IgD-negative memory B cell (primary cell): ENCODE measurements at regions not wholly inside any gene's neighbourhood (a gene's known extent, or its start where the extent isn't known, plus 50 kb on each side); places are given as distances from the start of the nearest gene placed in this dataset.

Experiments
- H3K27ac Mint-ChIP-seq, 3 donors: one replicate each; pipeline ENCODE4 v1.8.0; 2020 to 2022; ENCODE audit warnings: mild to moderate bottlenecking in 3 of 3, mixed read lengths in 3 of 3, moderate library complexity in 1 of 3
- H3K27me3 Mint-ChIP-seq: one replicate; pipeline ENCODE4 v1.8.0; 2021; ENCODE audit warnings: mixed read lengths
- H3K36me3 Mint-ChIP-seq: one replicate; pipeline ENCODE4 v1.8.0; 2020; ENCODE audit warnings: mild to moderate bottlenecking, mixed read lengths
- H3K4me1 Mint-ChIP-seq, 3 donors: one replicate each; pipeline ENCODE4 v1.8.0; 2020 to 2022; ENCODE audit warnings: mixed read lengths in 3 of 3, mild to moderate bottlenecking in 1 of 3
- H3K4me3 Mint-ChIP-seq, 4 donors: one replicate each; pipeline ENCODE4 v1.8.0; 2020 to 2022; ENCODE audit warnings: mild to moderate bottlenecking in 4 of 4, mixed read lengths in 4 of 4, moderate library complexity in 3 of 4
- H3K9me3 Mint-ChIP-seq, 3 donors: one replicate each; pipeline ENCODE4 v1.8.0; 2020 to 2021; ENCODE audit warnings: mixed read lengths in 3 of 3, mild to moderate bottlenecking in 1 of 3

DNA sequence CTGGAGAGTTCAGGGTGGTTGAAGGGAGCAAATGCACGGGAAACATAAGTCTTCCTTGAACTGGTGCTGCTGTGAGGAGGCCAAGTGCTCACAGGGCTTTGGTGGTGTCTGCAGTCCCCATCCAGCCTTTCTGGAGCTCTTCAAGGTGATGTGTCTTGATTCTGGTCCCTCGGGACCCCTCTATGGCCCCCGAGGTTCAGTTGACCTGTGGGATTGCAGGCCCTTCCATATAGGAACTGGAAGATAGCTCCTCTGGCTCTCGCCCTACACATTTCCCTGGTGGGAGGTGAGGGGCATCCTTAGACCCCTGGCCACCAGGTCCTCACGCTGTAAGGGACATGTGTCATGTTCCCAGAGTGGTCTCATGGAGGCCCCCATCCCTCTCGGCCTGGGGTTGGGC is 191.8 kb downstream of the GADD45G start:
- Mint-ChIP-seq H3K27ac (peak overlapping the region in 1 of 3 donors; percentile 74), H3K27me3 (peaks cover 1% of the 10 kb centered on the region)

DNA sequence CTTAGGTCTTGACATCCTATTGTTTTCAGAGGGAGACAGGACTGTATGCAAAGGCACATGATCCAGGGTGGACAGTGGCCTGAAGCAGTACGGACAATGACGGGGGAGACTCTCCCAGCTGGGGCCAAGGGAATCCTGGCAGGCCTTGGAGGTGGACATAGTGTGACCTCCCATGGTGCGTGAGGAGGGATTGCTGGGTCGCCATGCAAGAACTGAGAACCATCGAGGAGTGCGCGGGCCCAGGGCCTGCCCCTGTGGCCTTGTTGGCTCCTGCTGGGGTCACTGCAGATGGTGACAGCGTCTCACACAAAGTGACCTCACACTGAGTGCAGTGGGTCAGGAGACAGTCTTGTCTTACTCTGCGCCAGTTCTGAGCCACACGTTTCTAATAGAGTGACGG is 192.4 kb downstream of the GADD45G start:
- Mint-ChIP-seq H3K27ac (no peak overlapping the region), H3K4me1 (no peaks in the 10 kb centered on the region), H3K36me3 (no peaks in the 10 kb centered on the region), H3K27me3 (peaks cover 4% of the 10 kb centered on the region), H3K9me3 (no peaks in the 10 kb centered on the region), H3K4me3 (no peak overlapping the region)

More for the DNA sequence above, 191.8 kb downstream of the GADD45G start:
- H3K4me1 Mint-ChIP-seq, result no peaks in the 10 kb centered on the region
- no peaks in the 10 kb centered on the region for H3K36me3 Mint-ChIP-seq
- H3K9me3 Mint-ChIP-seq, result no peaks in the 10 kb centered on the region
- H3K4me3 Mint-ChIP-seq, result no peak overlapping the region

DNA sequence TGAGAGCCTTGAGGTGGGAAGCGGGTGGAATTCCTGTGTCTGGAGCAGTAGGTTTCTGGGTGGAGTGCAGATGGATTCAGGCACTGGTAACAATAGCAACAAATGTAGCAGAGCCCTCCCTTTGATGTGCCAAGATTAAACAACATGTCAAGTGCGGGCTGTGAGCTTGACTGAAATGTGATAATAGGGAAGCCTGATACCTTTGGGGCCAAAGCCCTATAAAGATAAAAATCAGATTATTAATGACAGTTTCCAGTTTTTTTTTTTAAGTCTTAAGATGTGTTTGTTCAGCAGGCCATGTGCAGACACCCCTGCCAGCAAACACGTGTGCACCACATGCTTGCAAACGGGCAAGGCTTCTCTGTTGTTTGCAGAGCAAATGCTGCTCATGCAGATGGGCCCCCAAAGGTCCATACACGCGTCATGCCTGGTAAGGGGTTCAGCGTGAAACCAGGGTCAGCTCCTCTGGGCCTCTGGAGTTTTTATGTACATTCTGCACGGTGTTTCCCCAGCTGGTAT is 193.2 kb downstream of the GADD45G start:
- no peak overlapping the region for H3K27ac Mint-ChIP-seq
- peaks cover 4% of the 10 kb centered on the region for H3K27me3 Mint-ChIP-seq
- H3K4me1 Mint-ChIP-seq, result no peaks in the 10 kb centered on the region
- no peaks in the 10 kb centered on the region for H3K36me3 Mint-ChIP-seq
- H3K4me3 Mint-ChIP-seq, result no peak overlapping the region
- H3K9me3 Mint-ChIP-seq, result no peaks in the 10 kb centered on the region

DNA sequence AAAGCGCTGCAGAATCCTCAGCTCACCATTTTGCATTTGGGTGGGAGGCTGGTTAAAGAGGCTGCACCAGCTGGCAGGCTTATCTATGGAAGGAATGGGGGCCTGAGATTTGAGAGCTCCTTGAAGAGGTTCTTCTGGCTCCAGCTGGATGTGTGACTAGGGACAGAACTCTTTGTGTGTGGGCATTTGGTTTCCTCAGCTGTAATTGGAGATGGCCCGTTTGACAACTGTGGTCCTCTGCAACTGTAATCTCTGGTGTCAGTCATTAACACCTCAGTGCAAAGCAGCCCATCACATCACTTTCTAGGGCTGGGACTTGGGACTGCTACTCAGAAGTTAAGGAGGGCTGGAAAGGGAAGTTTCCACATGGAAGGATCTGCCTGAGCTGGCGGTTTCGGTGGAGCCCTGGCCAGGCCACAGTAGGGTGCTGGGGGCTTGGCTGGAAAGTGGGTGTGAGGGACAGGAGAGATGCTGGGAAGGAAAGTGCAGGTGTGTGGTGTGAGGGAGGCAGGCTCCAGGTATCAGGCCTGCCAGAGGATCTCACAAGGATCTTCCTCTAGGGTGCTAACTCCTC is 193.8 kb downstream of the GADD45G start:
- no peaks in the 10 kb centered on the region for H3K4me1 Mint-ChIP-seq

DNA sequence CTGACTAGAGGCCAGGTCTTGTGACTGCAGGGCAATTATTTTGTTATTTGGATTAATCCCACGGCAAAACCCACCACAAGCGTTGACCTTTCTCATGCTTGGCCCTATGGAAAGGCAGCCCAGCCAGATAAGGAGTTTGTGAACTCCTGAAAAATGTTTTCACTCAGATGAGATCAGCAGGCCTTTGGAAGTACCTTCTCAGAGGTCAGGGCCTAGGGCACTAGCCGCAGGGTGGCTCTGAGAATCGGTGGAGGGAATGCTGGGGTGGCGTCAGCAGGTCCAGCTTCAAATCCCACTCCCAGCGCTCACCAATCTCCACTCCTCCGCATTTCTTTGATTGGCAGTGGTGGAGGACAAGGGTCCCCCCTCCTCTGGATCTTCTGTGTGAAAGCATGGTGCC is 194.4 kb downstream of the GADD45G start:
- Mint-ChIP-seq H3K27ac (no peak overlapping the region), H3K27me3 (peaks cover 4% of the 10 kb centered on the region), H3K4me1 (no peaks in the 10 kb centered on the region), H3K4me3 (no peak overlapping the region), H3K36me3 (no peaks in the 10 kb centered on the region), H3K9me3 (no peaks in the 10 kb centered on the region)

More for the DNA sequence above, 193.8 kb downstream of the GADD45G start:
- peaks cover 4% of the 10 kb centered on the region for H3K27me3 Mint-ChIP-seq
- H3K4me3 Mint-ChIP-seq, result no peak overlapping the region
- no peaks in the 10 kb centered on the region for H3K9me3 Mint-ChIP-seq
- H3K27ac Mint-ChIP-seq, result no peak overlapping the region
- H3K36me3 Mint-ChIP-seq, result no peaks in the 10 kb centered on the region

DNA sequence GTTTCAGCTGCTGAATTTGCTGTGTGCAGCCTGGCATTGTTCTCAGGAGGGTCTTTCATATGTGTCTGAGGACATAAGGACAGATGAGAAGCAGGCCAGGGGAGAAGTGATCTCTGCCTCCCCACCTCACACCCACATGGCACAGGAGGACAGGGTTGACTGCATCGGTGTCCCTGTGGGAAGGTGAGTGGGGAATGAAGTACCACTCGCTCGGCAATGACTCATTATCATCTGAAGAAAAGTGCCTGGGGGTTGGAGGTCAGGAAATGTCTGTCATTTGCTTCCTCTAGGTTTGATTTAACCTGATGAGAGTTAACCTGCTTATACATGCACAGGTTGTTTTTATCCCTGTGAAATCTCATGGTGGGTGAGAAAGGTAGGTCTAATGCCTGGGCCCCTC is 195.0 kb downstream of the GADD45G start:
- no peaks in the 10 kb centered on the region for H3K4me1 Mint-ChIP-seq
- H3K9me3 Mint-ChIP-seq, result no peaks in the 10 kb centered on the region
- H3K27ac Mint-ChIP-seq, result no peak overlapping the region
- no peaks in the 10 kb centered on the region for H3K36me3 Mint-ChIP-seq
- H3K27me3 Mint-ChIP-seq, result peaks cover 4% of the 10 kb centered on the region
- no peak overlapping the region for H3K4me3 Mint-ChIP-seq

DNA sequence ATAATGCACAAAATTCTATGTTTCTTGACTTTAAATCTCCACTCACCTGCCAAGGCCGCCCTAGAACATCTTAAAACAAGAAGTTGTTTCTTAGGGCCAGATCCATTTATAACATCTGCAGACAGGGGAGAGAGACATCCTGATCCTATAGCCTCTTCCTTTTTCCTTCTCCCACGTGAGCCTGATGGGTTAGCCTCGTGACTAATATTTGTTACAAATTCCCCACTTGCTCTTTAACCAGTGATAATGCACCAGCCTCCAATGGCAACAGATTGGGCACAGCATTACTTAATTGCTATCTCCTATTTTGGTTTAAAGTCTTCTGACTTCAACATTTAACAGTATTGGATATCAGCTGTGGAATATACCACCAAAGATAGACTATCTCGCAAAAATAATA is 196.5 kb downstream of the GADD45G start:
- peaks cover 2% of the 10 kb centered on the region for H3K36me3 Mint-ChIP-seq
- no peak overlapping the region for H3K4me3 Mint-ChIP-seq
- no peaks in the 10 kb centered on the region for H3K9me3 Mint-ChIP-seq
- no peak overlapping the region for H3K27ac Mint-ChIP-seq
- H3K4me1 Mint-ChIP-seq, result no peaks in the 10 kb centered on the region
- H3K27me3 Mint-ChIP-seq, result peaks cover 4% of the 10 kb centered on the region

DNA sequence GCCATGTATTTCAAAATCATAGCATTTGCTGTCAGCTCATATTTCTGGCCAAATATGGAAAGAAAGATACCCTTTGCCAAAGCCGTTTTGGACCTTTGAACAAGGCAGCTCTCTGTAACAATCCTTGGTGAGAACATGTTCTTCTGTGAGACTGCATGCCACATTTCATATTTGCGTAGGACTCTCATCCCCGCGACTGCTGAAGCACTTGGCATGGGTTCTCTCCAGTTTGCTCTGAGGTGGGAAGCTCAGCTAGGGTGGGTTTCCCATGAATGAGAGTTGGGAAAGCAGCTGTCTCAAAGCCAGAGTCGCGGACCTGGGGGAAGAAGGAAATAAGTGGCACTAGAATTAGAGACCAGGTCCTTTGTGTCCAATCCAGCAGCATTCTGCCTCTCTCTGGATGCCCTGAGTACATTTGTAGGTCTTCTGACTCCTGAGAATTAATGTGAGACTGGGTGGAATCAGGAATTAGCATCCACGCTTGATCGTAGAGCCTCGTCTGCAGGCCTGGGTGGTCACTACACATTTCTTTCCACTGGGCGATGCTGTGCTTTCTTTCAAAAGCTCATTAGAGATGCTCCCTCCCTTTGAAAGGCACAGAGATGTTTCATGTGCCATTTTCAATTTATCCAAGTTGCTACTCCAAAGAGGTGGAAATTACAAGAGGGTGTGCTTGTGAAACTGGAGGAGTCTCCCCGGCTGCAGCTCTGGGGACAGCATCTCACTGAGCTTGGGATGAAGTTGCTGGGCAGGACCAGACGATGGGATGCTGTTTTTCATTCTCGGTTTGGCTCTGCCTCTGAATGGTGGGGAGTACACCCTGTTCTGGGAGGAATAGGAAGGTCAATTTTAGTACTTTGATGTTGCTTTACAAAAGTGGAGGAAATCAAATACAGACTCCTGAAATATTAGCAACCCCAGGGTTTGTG is 197.2 kb downstream of the GADD45G start:
- H3K27ac Mint-ChIP-seq, result no peak overlapping the region
- H3K27me3 Mint-ChIP-seq, result peaks cover 4% of the 10 kb centered on the region
- no peak overlapping the region for H3K4me3 Mint-ChIP-seq
- peaks cover 2% of the 10 kb centered on the region for H3K36me3 Mint-ChIP-seq
- no peaks in the 10 kb centered on the region for H3K9me3 Mint-ChIP-seq
- H3K4me1 Mint-ChIP-seq, result no peaks in the 10 kb centered on the region

DNA sequence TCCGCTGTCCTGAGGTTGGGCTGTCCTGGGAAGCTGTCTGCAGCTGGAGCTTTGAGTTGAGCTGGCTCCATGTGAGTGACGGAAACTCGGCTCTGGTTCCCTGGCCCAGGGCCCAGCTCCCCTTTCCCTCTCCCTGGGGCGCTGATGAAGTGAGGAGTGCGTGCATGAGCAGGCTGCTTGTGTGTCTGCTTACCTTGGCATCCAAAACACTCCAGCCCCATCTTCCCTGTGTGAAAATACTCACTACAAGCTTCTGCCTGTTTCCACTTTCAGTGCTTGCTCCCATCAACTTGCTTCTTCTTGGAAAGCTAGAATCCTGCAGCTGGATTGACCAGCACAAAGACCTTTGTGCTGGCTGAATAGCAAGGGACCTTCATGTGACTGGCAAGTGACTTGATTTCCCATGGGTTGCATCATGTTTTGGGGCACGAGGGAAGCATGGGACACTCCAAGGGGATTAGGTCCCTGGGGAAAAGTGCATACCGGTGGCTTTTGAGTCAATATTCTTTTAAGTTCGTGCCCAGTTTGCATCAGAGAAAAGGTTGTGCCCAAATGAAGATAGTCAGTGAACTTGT is 198.1 kb downstream of the GADD45G start:
- H3K36me3 Mint-ChIP-seq, result peaks cover 2% of the 10 kb centered on the region
- H3K9me3 Mint-ChIP-seq, result no peaks in the 10 kb centered on the region
- H3K27ac Mint-ChIP-seq, result no peak overlapping the region
- H3K4me3 Mint-ChIP-seq, result no peak overlapping the region
- H3K4me1 Mint-ChIP-seq, result no peaks in the 10 kb centered on the region
- peaks cover 4% of the 10 kb centered on the region for H3K27me3 Mint-ChIP-seq

DNA sequence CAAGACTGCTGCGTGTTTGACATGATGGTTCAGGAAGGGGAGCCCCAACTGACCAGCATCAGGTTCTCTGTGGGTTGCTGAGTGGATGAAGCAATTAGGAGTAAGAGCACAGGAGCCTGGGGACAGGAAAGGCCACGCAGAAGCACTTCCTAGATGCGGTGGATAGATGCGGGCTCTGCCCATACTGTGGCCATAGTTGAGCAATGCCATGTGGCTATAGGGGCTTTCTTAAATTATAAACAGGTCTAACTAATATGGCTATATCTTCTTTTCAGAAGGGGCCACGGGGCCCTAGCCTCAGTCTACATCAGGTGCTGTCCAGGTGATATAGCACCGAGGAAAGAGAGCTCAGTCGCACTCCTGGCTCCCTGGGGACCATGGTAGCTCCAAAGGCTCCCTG is 198.6 kb downstream of the GADD45G start:
- H3K36me3 Mint-ChIP-seq, result peaks cover 2% of the 10 kb centered on the region
- H3K9me3 Mint-ChIP-seq, result no peaks in the 10 kb centered on the region
- peaks cover 4% of the 10 kb centered on the region for H3K27me3 Mint-ChIP-seq
- H3K4me3 Mint-ChIP-seq, result no peak overlapping the region
- no peaks in the 10 kb centered on the region for H3K4me1 Mint-ChIP-seq
- no peak overlapping the region for H3K27ac Mint-ChIP-seq

DNA sequence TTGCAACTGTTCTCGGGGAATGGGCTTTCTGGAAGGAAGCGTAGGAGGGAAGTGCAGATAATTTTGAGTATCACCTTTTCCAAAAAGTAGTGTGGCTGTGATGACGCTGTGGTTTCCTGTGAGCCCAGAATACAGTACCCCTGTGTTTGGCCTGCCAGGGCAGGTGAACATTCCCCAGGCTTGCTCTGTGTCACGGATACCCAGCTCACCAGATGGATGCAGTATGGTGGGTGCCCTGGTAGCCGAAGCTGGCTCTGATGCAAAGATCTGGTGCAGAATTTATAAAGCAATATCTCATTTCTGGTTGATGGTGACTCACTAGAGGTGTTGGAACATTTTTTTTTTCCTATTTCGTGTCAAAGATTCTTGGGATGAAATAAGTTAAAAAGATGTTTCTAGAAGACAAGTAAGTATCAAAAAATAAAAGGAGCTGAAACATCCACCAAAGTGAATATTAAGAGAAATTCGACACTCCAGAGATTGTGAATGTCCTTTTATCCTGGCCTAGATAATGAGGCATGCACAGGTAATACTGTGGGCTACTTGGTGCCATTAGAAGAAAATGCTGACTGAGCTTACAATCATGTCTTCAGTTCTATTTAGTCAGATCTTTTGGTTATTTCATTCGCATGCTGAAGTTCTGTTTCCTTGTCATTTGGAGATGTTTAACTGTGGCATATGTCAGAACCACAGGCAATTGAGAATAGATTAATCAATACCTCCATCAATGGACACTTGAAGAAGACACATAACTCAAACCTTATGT is 200.1 kb downstream of the GADD45G start:
- peaks cover 4% of the 10 kb centered on the region for H3K27me3 Mint-ChIP-seq
- no peaks in the 10 kb centered on the region for H3K4me1 Mint-ChIP-seq
- H3K4me3 Mint-ChIP-seq, result no peak overlapping the region
- peaks cover 2% of the 10 kb centered on the region for H3K36me3 Mint-ChIP-seq
- H3K9me3 Mint-ChIP-seq, result no peaks in the 10 kb centered on the region
- no peak overlapping the region for H3K27ac Mint-ChIP-seq

DNA sequence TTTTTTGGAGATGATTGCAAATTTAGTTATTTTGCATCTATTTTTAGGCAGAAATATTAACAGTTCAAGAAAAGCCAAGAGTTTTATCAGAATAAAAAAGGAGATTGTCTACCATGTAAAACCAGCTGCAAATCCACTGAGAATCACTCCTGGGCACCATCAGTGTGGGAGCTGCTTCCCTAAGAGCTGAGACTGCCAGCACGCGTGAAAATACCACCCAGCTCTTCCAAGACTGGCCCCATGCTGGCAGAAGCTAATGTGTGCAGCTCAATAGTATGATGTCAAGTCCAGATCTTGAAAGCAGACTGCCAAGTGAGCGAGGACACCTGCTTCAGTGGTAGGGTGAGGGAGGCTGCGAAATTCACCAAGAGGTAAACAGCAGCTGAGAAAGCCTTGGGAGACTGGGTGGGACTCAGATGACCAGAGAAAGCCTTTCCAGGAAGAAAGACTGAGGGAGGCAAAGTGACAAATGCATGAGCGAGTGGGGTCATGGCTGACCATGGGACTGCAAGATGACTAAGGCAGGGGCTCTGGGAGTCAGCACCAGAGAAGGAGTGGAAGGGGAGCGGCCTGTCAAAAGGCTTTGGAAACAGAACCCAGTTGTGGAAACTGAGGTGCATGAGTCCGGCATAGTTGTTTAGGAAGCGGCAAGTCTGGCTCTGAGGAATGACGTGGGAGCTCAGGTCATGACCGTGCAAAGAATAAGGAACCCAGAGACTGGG is 200.9 kb downstream of the GADD45G start:
- Mint-ChIP-seq H3K4me1 (no peaks in the 10 kb centered on the region), H3K27me3 (peaks cover 4% of the 10 kb centered on the region), H3K9me3 (no peaks in the 10 kb centered on the region), H3K36me3 (peaks cover 2% of the 10 kb centered on the region), H3K27ac (no peak overlapping the region), H3K4me3 (no peak overlapping the region)

DNA sequence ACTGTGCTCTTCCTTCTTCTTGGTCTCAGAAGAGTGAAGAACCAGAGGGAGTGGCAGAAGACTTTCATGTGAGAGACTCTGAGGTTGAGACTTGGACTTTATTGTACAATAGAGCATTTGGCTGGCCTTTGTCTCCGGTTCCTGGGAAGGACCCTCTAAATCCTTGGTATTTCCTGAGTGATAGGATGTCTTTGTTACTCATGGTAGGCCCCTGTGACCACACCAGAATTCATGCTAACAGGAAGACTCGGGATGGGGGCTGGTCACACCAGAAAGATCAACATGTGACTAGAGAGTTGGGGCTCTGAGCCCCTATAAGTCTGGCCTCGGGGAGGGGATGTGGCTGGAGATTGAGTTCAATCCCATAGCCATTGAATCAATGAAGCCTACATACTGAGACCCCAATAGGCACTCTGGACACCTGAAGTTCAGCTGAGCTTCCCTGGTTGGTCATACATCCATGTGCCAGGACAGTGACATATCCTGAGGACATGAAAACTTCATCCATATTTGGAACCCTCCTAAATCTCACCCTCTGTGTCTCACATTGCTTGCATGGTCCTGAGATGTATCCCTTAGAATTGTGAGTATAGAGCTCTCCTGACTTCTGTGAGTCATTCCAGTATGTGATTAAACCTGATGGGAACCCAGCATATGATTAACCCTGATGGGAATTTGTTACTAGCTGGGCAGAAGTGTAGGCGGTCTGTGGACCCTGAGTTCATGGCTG is 201.7 kb downstream of the GADD45G start:
- Mint-ChIP-seq H3K36me3 (peaks cover 2% of the 10 kb centered on the region), H3K4me1 (no peaks in the 10 kb centered on the region), H3K9me3 (no peaks in the 10 kb centered on the region), H3K27me3 (peaks cover 3% of the 10 kb centered on the region), H3K27ac (no peak overlapping the region), H3K4me3 (no peak overlapping the region)

DNA sequence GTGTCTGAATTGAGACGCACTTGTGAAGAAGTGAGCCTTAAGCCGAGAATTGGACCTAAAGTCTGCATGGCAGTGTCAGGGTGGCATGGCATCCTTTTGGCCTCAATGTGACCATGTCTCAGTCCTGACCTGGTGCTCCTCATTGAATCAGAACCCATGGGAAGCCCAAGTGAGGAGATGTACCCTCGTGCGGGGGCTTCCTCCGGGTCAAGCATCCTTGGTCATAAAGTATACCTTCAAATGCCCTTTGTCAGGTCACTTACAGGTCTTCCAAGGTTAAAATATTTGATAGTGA is 202.2 kb downstream of the GADD45G start:
- no peak overlapping the region for H3K27ac Mint-ChIP-seq
- H3K36me3 Mint-ChIP-seq, result peaks cover 2% of the 10 kb centered on the region
- H3K9me3 Mint-ChIP-seq, result no peaks in the 10 kb centered on the region
- H3K4me3 Mint-ChIP-seq, result no peak overlapping the region
- H3K4me1 Mint-ChIP-seq, result no peaks in the 10 kb centered on the region
- no peaks in the 10 kb centered on the region for H3K27me3 Mint-ChIP-seq
